Muscle layer of duodenum (tissue), 2 donors: ENCODE measurements at regions not wholly inside any gene's neighbourhood (a gene's known extent, or its start where the extent isn't known, plus 50 kb on each side); places are given as distances from the start of the nearest gene placed in this dataset.

ENCODE experiments used
- H3K27ac ChIP-seq: one replicate; pipeline ENCODE4 v1.7.0; 2013; ENCODE audit warnings: mild to moderate bottlenecking, low read length
- H3K27me3 ChIP-seq: one replicate; pipeline ENCODE4 v1.7.0; 2013; ENCODE audit warnings: low read depth, mild to moderate bottlenecking, control low read depth, low read length
- H3K36me3 ChIP-seq, 2 donors: one replicate each; pipeline ENCODE4 v1.7.0; 2013; ENCODE audit warnings: low read length in 2 of 2, control low read depth in 1 of 2, mild to moderate bottlenecking in 1 of 2; ENCODE audit not compliant: insufficient read depth in 2 of 2, control insufficient read depth in 1 of 2
- H3K4me1 ChIP-seq, 2 donors: one replicate each; pipeline ENCODE4 v1.7.0; 2013; ENCODE audit warnings: low read length in 2 of 2, mild to moderate bottlenecking in 2 of 2, control low read depth in 1 of 2, moderate library complexity in 1 of 2; ENCODE audit not compliant: insufficient read depth in 2 of 2, control insufficient read depth in 1 of 2
- H3K4me3 ChIP-seq, 2 donors: one replicate each; pipeline ENCODE4 v1.7.0; 2013; ENCODE audit warnings: low read length in 2 of 2, low read depth in 1 of 2, mild to moderate bottlenecking in 1 of 2
- H3K9me3 ChIP-seq, 2 donors: one replicate each; pipeline ENCODE4 v1.7.0; 2013; ENCODE audit warnings: low read length in 2 of 2, control low read depth in 1 of 2, mild to moderate bottlenecking in 1 of 2; ENCODE audit not compliant: control insufficient read depth in 1 of 2
- donor health status: healthy.

- H3K9me3 ChIP-seq: no peaks in the 10 kb centered on the region
- no peaks in the 10 kb centered on the region for H3K27me3 ChIP-seq
- no peaks in the 10 kb centered on the region for H3K4me1 ChIP-seq
- H3K36me3 ChIP-seq: no peaks in the 10 kb centered on the region
- no peak overlapping the region for H3K4me3 ChIP-seq
- H3K27ac ChIP-seq: no peak overlapping the region
Measured at GRCh38 chr5:63650581-63650980, 311.7 kb downstream of the HTR1A start.

DNA sequence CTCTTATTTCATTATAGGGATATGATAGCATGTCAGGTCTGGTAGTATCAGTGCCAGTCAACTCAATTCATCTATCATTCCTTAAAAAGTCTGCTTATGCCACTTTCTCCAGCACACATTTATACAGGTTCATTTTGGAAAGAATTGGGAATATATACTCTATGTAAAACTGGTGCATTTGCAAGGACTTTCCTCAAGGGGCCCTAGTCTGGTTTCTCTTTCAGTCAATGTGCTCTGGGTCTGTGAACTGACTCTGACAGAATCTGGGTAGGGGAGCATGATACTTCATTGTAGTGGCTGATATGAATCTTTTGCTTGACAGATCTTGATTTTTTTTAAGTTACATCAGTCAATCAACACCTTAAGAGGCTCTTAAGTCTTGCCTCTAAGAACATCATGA lies 313.9 kb downstream of the HTR1A start:
- Histone ChIP-seq H3K9me3 (no peaks in the 10 kb centered on the region), H3K4me3 (no peak overlapping the region), H3K4me1 (no peaks in the 10 kb centered on the region), H3K27me3 (no peaks in the 10 kb centered on the region), H3K36me3 (no peaks in the 10 kb centered on the region), H3K27ac (no peak overlapping the region)

- H3K4me3 ChIP-seq: no peak overlapping the region
- H3K4me1 ChIP-seq: no peaks in the 10 kb centered on the region
- no peaks in the 10 kb centered on the region for H3K9me3 ChIP-seq
- no peaks in the 10 kb centered on the region for H3K27me3 ChIP-seq
- H3K36me3 ChIP-seq: no peaks in the 10 kb centered on the region
- no peak overlapping the region for H3K27ac ChIP-seq
Measured at GRCh38 chr5:63629951-63630630, 332.2 kb downstream of the HTR1A start.

DNA sequence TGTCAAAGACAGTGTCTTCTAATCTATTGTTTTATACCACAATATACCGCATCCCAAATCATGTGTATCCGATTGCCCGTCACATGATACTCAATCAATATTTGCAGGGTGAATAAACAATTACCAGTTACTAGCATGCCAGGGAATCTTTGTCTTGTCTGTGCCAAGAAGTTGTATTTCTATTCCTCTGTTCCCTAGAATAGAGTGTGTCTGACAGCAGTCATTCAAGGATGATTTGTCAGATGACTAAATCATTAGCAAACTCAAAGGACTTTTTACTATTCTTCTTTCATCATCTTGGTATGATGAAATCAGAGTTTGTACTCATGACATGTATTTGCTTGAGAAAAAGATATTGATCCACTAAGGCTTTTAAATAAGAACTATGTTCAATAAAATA lies 348.8 kb downstream of the HTR1A start:
- Histone ChIP-seq H3K4me3 (no peak overlapping the region), H3K27ac (no peak overlapping the region), H3K36me3 (no peaks in the 10 kb centered on the region), H3K4me1 (no peaks in the 10 kb centered on the region), H3K9me3 (peaks cover 0 to 2% of the 10 kb centered on the region in 2 donors), H3K27me3 (no peaks in the 10 kb centered on the region)

- Histone ChIP-seq H3K4me3 (no peak overlapping the region), H3K36me3 (no peaks in the 10 kb centered on the region), H3K9me3 (no peaks in the 10 kb centered on the region), H3K4me1 (no peaks in the 10 kb centered on the region), H3K27ac (no peak overlapping the region), H3K27me3 (no peaks in the 10 kb centered on the region)
Measured at GRCh38 chr5:63603996-63604395, 358.2 kb downstream of the HTR1A start.

GRCh38 chr5:63602971-63603370 lies 359.3 kb downstream of the HTR1A start:
- no peak overlapping the region for H3K4me3 ChIP-seq
- H3K9me3 ChIP-seq: no peaks in the 10 kb centered on the region
- H3K27me3 ChIP-seq: no peaks in the 10 kb centered on the region
- no peak overlapping the region for H3K27ac ChIP-seq
- no peaks in the 10 kb centered on the region for H3K36me3 ChIP-seq
- H3K4me1 ChIP-seq: no peaks in the 10 kb centered on the region

DNA sequence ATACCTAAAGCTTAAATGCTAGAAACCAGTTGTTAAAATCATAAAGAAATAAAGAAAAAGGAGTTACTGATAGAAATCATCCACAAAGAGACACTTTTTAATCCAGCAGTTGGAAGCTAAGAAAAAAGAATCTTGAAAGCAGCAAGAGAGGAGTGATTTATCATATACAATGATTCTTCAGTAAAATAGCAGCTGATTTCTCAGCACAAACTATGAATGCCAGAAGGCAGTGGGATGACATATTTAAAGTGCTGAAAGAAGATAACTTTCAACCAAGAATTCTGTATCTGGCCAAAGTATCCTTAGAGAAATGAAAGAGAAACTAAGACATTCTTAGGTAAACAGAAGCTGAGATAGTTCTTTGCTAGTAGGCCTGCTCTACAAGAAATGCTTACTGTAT lies 366.0 kb downstream of the HTR1A start:
- no peaks in the 10 kb centered on the region for H3K4me1 ChIP-seq
- no peaks in the 10 kb centered on the region for H3K27me3 ChIP-seq
- H3K36me3 ChIP-seq: no peaks in the 10 kb centered on the region
- no peak overlapping the region for H3K27ac ChIP-seq
- H3K9me3 ChIP-seq: peaks cover 0 to 5% of the 10 kb centered on the region in 2 donors
- H3K4me3 ChIP-seq: no peak overlapping the region

DNA sequence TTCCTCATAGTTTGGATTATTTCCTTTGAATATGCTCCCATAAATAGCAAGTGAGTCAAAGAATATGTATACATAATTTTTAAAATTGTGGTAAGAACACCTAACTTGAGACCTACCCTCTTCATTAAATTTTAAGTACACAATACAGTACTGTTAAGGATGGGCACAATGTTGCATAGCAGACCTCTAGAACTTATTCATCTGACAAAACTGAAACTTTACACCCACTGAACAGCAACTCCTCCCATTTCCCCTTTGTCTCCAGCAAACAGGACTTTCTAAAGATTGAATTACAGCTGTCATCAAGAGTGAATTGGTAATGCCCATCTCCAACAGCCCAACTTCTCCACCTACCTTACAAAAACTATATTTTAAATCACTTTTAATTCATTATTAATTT lies 388.9 kb downstream of the HTR1A start:
- no peaks in the 10 kb centered on the region for H3K9me3 ChIP-seq
- no peak overlapping the region for H3K4me3 ChIP-seq
- no peak overlapping the region for H3K27ac ChIP-seq
- H3K4me1 ChIP-seq: no peaks in the 10 kb centered on the region
- H3K27me3 ChIP-seq: no peaks in the 10 kb centered on the region
- H3K36me3 ChIP-seq: no peaks in the 10 kb centered on the region

DNA sequence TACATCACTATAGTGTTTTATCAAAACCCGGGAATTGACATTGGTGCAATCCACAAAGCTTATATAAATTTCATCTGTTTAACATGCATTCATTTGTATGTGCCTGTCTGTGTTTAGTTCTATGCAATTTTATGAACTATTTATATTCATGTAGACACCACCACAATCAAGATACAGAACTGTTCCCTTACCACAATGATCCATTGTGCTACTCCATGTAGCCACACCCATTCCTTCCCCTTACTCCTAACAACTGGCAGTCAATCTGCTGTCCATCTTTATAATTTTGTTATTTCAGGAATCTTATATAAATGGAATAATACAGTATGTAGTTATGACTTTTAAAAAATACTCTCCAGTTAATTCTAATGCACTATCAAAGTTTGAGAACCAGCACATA lies 389.5 kb downstream of the HTR1A start:
- Histone ChIP-seq H3K4me1 (no peaks in the 10 kb centered on the region), H3K27me3 (no peaks in the 10 kb centered on the region), H3K4me3 (no peak overlapping the region), H3K9me3 (no peaks in the 10 kb centered on the region), H3K36me3 (no peaks in the 10 kb centered on the region), H3K27ac (no peak overlapping the region)

GRCh38 chr5:63570752-63571151 lies 391.5 kb downstream of the HTR1A start:
- H3K4me3 ChIP-seq: no peak overlapping the region
- H3K36me3 ChIP-seq: no peaks in the 10 kb centered on the region
- no peak overlapping the region for H3K27ac ChIP-seq
- no peaks in the 10 kb centered on the region for H3K27me3 ChIP-seq
- no peaks in the 10 kb centered on the region for H3K9me3 ChIP-seq
- H3K4me1 ChIP-seq: no peaks in the 10 kb centered on the region

- Histone ChIP-seq H3K27me3 (no peaks in the 10 kb centered on the region), H3K36me3 (no peaks in the 10 kb centered on the region), H3K27ac (no peak overlapping the region), H3K9me3 (peaks cover 6 to 12% of the 10 kb centered on the region in 2 donors), H3K4me3 (no peak overlapping the region), H3K4me1 (no peaks in the 10 kb centered on the region)
Measured at GRCh38 chr5:63564789-63565188, 397.5 kb downstream of the HTR1A start.
